WTC11 (cell line): ENCODE measurements at regions not wholly inside any gene's neighbourhood (a gene's known extent, or its start where the extent isn't known, plus 50 kb on each side); places are given as distances from the start of the nearest gene placed in this dataset.

Experiments
- ATAC-seq: fragments of 200-7000 bp; cut with Tn5 transposase; 2 replicates; pipeline ENCODE4 v1.10.0; 2021; ENCODE audit warnings: mild to moderate bottlenecking, moderate library complexity
- CTCF ChIA-PET: fragments of 300-600 bp; sonication (Branson Sonifier 250); formaldehyde crosslinking; loops from one replicate; lab custom pipeline; 2021; ENCODE audit warnings: antibody characterized with exemption; lab: Charles Lee
- POLR2A ChIA-PET: fragments of 350-600 bp; sonication (Branson Sonifier 250); formaldehyde crosslinking; loops from one replicate; lab custom pipeline; 2021; ENCODE audit warnings: antibody characterized with exemption; lab: Charles Lee
- DNase-seq: peaks from one replicate; pipeline ENCODE4 v3.0.0; 2021; ENCODE audit warnings: low spot score
- H3K27ac Mint-ChIP-seq: 2 replicates; pipeline ENCODE4 v1.8.0; 2021; ENCODE audit warnings: mixed read lengths
- H3K27me3 Mint-ChIP-seq: 2 replicates; pipeline ENCODE4 v1.8.0; 2021; ENCODE audit warnings: low read depth, mild to moderate bottlenecking, moderate library complexity, mixed read lengths
- H3K36me3 Mint-ChIP-seq: 2 replicates; pipeline ENCODE4 v1.8.0; 2021; ENCODE audit warnings: mixed read lengths
- H3K4me1 Mint-ChIP-seq: 2 replicates; pipeline ENCODE4 v1.8.0; 2022; ENCODE audit warnings: mixed read lengths
- H3K4me3 Mint-ChIP-seq: 2 replicates; pipeline ENCODE4 v1.8.0; 2021; ENCODE audit warnings: mild to moderate bottlenecking, moderate library complexity, mixed read lengths
- H3K9me3 Mint-ChIP-seq: 2 replicates; pipeline ENCODE4 v1.8.0; 2021; ENCODE audit warnings: mixed read lengths
- CDX4 ChIP-seq: fragments of 250-450 bp; sonication (Bioruptor Pico); IDR thresholded peaks from 2 replicates; pipeline ENCODE4 v1.9.0; 2021; ENCODE audit warnings: moderate library complexity, mild to moderate bottlenecking, inconsistent platforms, borderline replicate concordance
- KAT7 ChIP-seq: sonication (generic); formaldehyde crosslinking; IDR thresholded peaks from 2 replicates; pipeline ENCODE4 v1.8.1; 2023; ENCODE audit warnings: missing genetic modification reagents, mild to moderate bottlenecking, borderline replicate concordance
- MAX ChIP-seq: sonication (generic); formaldehyde crosslinking; IDR thresholded peaks from 2 replicates; pipeline ENCODE4 v1.8.0; 2022; ENCODE audit warnings: mild to moderate bottlenecking, missing genetic modification reagents
- NFATC4 ChIP-seq: fragments of 250-450 bp; sonication (Bioruptor Pico); IDR thresholded peaks from 2 replicates; pipeline ENCODE4 v1.9.0; 2021; ENCODE audit warnings: mild to moderate bottlenecking
- RORB ChIP-seq: fragments of 250-450 bp; sonication (Bioruptor Pico); IDR thresholded peaks from 2 replicates; pipeline ENCODE4 v1.9.0; 2021; ENCODE audit warnings: mild to moderate bottlenecking
- SMAD4 ChIP-seq: sonication (generic); formaldehyde crosslinking; IDR thresholded peaks from 2 replicates; pipeline ENCODE4 v1.8.0; 2022; ENCODE audit warnings: mild to moderate bottlenecking, missing genetic modification reagents
- SOX15 ChIP-seq: fragments of 250-450 bp; sonication (Bioruptor Pico); IDR thresholded peaks from 2 replicates; pipeline ENCODE4 v1.9.0; 2021; ENCODE audit warnings: mild to moderate bottlenecking
- ZBTB21 ChIP-seq: sonication (generic); formaldehyde crosslinking; IDR thresholded peaks from 2 replicates; pipeline ENCODE4 v1.8.1; 2023; ENCODE audit warnings: mild to moderate bottlenecking, missing genetic modification reagents, borderline replicate concordance
- ZBTB43 ChIP-seq: sonication (generic); formaldehyde crosslinking; IDR thresholded peaks from 2 replicates; pipeline ENCODE4 v1.8.1; 2023; ENCODE audit warnings: mild to moderate bottlenecking, missing genetic modification reagents
- ZMAT4 ChIP-seq: fragments of 250-450 bp; sonication (Bioruptor Pico); IDR thresholded peaks from 2 replicates; pipeline ENCODE4 v1.9.0; 2021; ENCODE audit warnings: mild to moderate bottlenecking
- ZNF219 ChIP-seq: sonication (generic); formaldehyde crosslinking; IDR thresholded peaks from 2 replicates; pipeline ENCODE4 v1.8.0; 2023; ENCODE audit warnings: missing genetic modification reagents, mild to moderate bottlenecking, borderline replicate concordance
- ZNF263 ChIP-seq: sonication (generic); formaldehyde crosslinking; IDR thresholded peaks from 2 replicates; pipeline ENCODE4 v1.8.1; 2022; ENCODE audit warnings: low read depth, mild to moderate bottlenecking, moderate library complexity, missing genetic modification reagents
- ZNF281 ChIP-seq: sonication (generic); formaldehyde crosslinking; IDR thresholded peaks from 2 replicates; pipeline ENCODE4 v1.8.0; 2023; ENCODE audit warnings: mild to moderate bottlenecking, missing genetic modification reagents
- ZNF317 ChIP-seq: sonication (generic); formaldehyde crosslinking; IDR thresholded peaks from 2 replicates; pipeline ENCODE4 v1.8.1; 2023; ENCODE audit warnings: low read depth, mild to moderate bottlenecking, moderate library complexity, missing genetic modification reagents, borderline replicate concordance
- ZNF512 ChIP-seq: sonication (generic); formaldehyde crosslinking; IDR thresholded peaks from 2 replicates; pipeline ENCODE4 v1.8.1; 2022; ENCODE audit warnings: missing genetic modification reagents, borderline replicate concordance

- no peak for TF ChIP-seq ZNF281
- no peak for TF ChIP-seq KAT7 (CRISPR knock-in tag)
- TF ChIP-seq ZMAT4 = no peak
- no peak for TF ChIP-seq ZNF263 (CRISPR knock-in tag)
- no peak for TF ChIP-seq ZBTB43 (CRISPR knock-in tag)
- TF ChIP-seq ZBTB21 = no peak
Measured at GRCh38 chr7:109772161-109772560, 1202.5 kb downstream of the DNAJB9 start (continued).

- CTCF ChIA-PET = no interaction called here
- no peak for DNase-seq
- Mint-ChIP-seq H3K27me3 (no peaks in the 10 kb centered on the region), H3K4me1 (no peaks in the 10 kb centered on the region), H3K4me3 (no peak overlapping the region), H3K36me3 (no peaks in the 10 kb centered on the region), H3K9me3 (no peaks in the 10 kb centered on the region), H3K27ac (no peak overlapping the region)
- TF ChIP-seq MAX (CRISPR knock-in tag) (no peak), ZNF219 (no peak), RORB (CRISPR knock-in tag) (no peak), SMAD4 (CRISPR knock-in tag) (no peak), ZNF317 (CRISPR knock-in tag) (no peak)
- TF ChIP-seq, all 79 proteins: peak for 0
- ATAC-seq = no peak
- POLR2A ChIA-PET = no interaction called here
Measured at GRCh38 chr7:109782806-109783205, 1213.1 kb downstream of the DNAJB9 start.

GRCh38 chr7:109806548-109806947, 1236.9 kb downstream of the DNAJB9 start:
- POLR2A ChIA-PET = no interaction called here
- peaks cover 26% of the 10 kb centered on the region for H3K36me3 Mint-ChIP-seq

More at GRCh38 chr7:109806548-109806947, 1236.9 kb downstream of the DNAJB9 start:
- no peak for TF ChIP-seq ZNF512 (CRISPR knock-in tag)
- no peak for TF ChIP-seq CDX4
- TF ChIP-seq NFATC4 (CRISPR knock-in tag) = no peak
- TF ChIP-seq SOX15 (CRISPR knock-in tag) = no peak
- no peak for TF ChIP-seq SMAD4 (CRISPR knock-in tag)
- no peak for TF ChIP-seq KAT7 (CRISPR knock-in tag)
- CTCF ChIA-PET = no interaction called here
- peaks cover 40% of the 10 kb centered on the region for H3K9me3 Mint-ChIP-seq
- H3K27ac Mint-ChIP-seq = no peak overlapping the region
- no peaks in the 10 kb centered on the region for H3K4me1 Mint-ChIP-seq
- ATAC-seq (no peak), DNase-seq (no peak)
- no peaks in the 10 kb centered on the region for H3K27me3 Mint-ChIP-seq
- no peak overlapping the region for H3K4me3 Mint-ChIP-seq
